H1 (cell line): ENCODE measurements at regions not wholly inside any gene's neighbourhood (a gene's known extent, or its start where the extent isn't known, plus 50 kb on each side); places are given as distances from the start of the nearest gene placed in this dataset.

Experiments used
- CTCF ChIA-PET: fragments of 300-600 bp; sonication (Branson Sonifier 250); formaldehyde crosslinking; loops from one replicate; lab custom pipeline; 2021; ENCODE audit not compliant: partially characterized antibody; lab: Charles Lee
- POLR2A ChIA-PET: fragments of 300-600 bp; sonication (Branson Sonifier 250); formaldehyde crosslinking; loops from one replicate; lab custom pipeline; 2021; ENCODE audit warnings: inconsistent platforms; ENCODE audit not compliant: partially characterized antibody; lab: Charles Lee
- DNase-seq, 2 experiments: peaks; one replicate each; pipeline versions ENCODE4 v3.0.0 to v3.0.0-alpha.2; 2010 to 2022; ENCODE audit warnings: low spot score in 2 of 2, low read depth in 1 of 2, mixed read lengths in 1 of 2
- FAIRE-seq: peaks from 2 replicates; lab custom pipeline; 2011; peaks lifted over from hg19 to GRCh38; lab: Jason Lieb, UNC
- H2AFZ ChIP-seq: 2 replicates; pipeline ENCODE4 v1.8.1; 2012; ENCODE audit warnings: low read length, inconsistent platforms
- H2AK5ac ChIP-seq: 2 replicates; pipeline ENCODE4 v1.6.1; 2013; ENCODE audit warnings: low read depth, low read length
- H2BK120ac ChIP-seq: replicated peaks from 2 replicates; pipeline ENCODE3; 2013; ENCODE audit warnings: low read depth, low read length, inconsistent platforms
- H2BK12ac ChIP-seq: 2 replicates; pipeline ENCODE4 v1.6.1; 2013; ENCODE audit warnings: low read depth, low read length
- H2BK15ac ChIP-seq: 2 replicates; pipeline ENCODE4 v1.6.1; 2013; ENCODE audit warnings: low read length
- H2BK20ac ChIP-seq: 2 replicates; pipeline ENCODE4 v1.6.1; 2013; ENCODE audit warnings: low read length
- H2BK5ac ChIP-seq: 2 replicates; pipeline ENCODE4 v1.6.1; 2013; ENCODE audit warnings: low read depth, low read length
- H3K14ac ChIP-seq: 2 replicates; pipeline ENCODE4 v1.6.1; 2013; ENCODE audit warnings: inconsistent platforms; ENCODE audit not compliant: insufficient read length
- H3K18ac ChIP-seq: 2 replicates; pipeline ENCODE4 v1.6.1; 2013; ENCODE audit warnings: low read length; ENCODE audit errors: extremely low read depth
- H3K23ac ChIP-seq: 2 replicates; pipeline ENCODE4 v1.6.1; 2013; ENCODE audit warnings: inconsistent platforms; ENCODE audit not compliant: insufficient read length
- H3K23me2 ChIP-seq: 2 replicates; pipeline ENCODE4 v1.6.1; 2013; ENCODE audit warnings: low read depth, low read length
- H3K27ac ChIP-seq: 2 replicates; pipeline ENCODE4 v1.6.1; 2011; ENCODE audit warnings: low read depth, low read length, inconsistent platforms
- H3K27me3 ChIP-seq, 4 experiments: replicated peaks in 1 of 4; 1 replicate in 1 of 4; 2 replicates in 3 of 4; pipeline versions ENCODE4 v1.6.1 to v1.8.1; 2011 to 2013; ENCODE audit warnings: low read length in 3 of 4, mild to moderate bottlenecking in 3 of 4, inconsistent platforms in 2 of 4, mixed read lengths in 2 of 4, moderate library complexity in 1 of 4; ENCODE audit not compliant: control insufficient read depth in 3 of 4, insufficient read depth in 3 of 4; ENCODE audit errors: extremely low read depth in 1 of 4
- H3K36me3 ChIP-seq, 4 experiments: 2 replicates each; pipeline versions ENCODE4 v1.6.1 to v1.8.1; 2011 to 2013; ENCODE audit warnings: mild to moderate bottlenecking in 4 of 4, low read length in 3 of 4, moderate library complexity in 2 of 4, control low read depth in 1 of 4, inconsistent platforms in 1 of 4; ENCODE audit not compliant: insufficient read depth in 4 of 4, control insufficient read depth in 2 of 4
- H3K4ac ChIP-seq: replicated peaks from 2 replicates; pipeline ENCODE3; 2013; ENCODE audit warnings: low read length, low read depth, mixed read lengths, inconsistent platforms; ENCODE audit not compliant: insufficient read length
- H3K4me1 ChIP-seq, 4 experiments: replicated peaks in 1 of 4; 1 replicate in 1 of 4; 2 replicates in 3 of 4; pipeline versions ENCODE4 v1.6.1 to v1.8.1; 2011 to 2013; ENCODE audit warnings: low read length in 3 of 4, inconsistent platforms in 2 of 4, mixed read lengths in 1 of 4; ENCODE audit not compliant: insufficient read depth in 4 of 4, control insufficient read depth in 3 of 4
- H3K4me2 ChIP-seq, 2 experiments: 2 replicates each; pipeline versions ENCODE4 v1.6.1 to v1.8.1; 2011 to 2013; ENCODE audit warnings: low read depth in 2 of 2, low read length in 2 of 2, control low read depth in 1 of 2, inconsistent platforms in 1 of 2, mild to moderate bottlenecking in 1 of 2; ENCODE audit not compliant: insufficient read depth in 1 of 2
- H3K4me3 ChIP-seq, 4 experiments: fragments of 200-600, 300-600 bp in 1 of 4; sonication (generic), shearing (Covaris generic), sonication (Bioruptor Twin) in 1 of 4; 2 replicates each; pipeline versions ENCODE4 v1.5.1 to v1.8.1; 2011 to 2016; ENCODE audit warnings: low read length in 4 of 4, low read depth in 3 of 4, control low read depth in 2 of 4, inconsistent platforms in 2 of 4, mild to moderate bottlenecking in 2 of 4, mixed read lengths in 1 of 4, moderate library complexity in 1 of 4; ENCODE audit not compliant: insufficient read depth in 2 of 4; ENCODE audit errors: extremely low read depth in 1 of 4
- H3K56ac ChIP-seq: replicated peaks from 2 replicates; pipeline ENCODE3; 2013; ENCODE audit warnings: low read depth, mild to moderate bottlenecking, mixed read lengths, low read length, inconsistent platforms; ENCODE audit not compliant: insufficient read length
- H3K79me1 ChIP-seq: 2 replicates; pipeline ENCODE4 v1.6.1; 2013; ENCODE audit warnings: low read depth, low read length, control low read depth
- H3K79me2 ChIP-seq, 2 experiments: 2 replicates each; pipeline versions ENCODE4 v1.6.1 to v1.8.1; 2012 to 2013; ENCODE audit warnings: low read length in 2 of 2, mild to moderate bottlenecking in 2 of 2, inconsistent platforms in 1 of 2; ENCODE audit not compliant: insufficient read depth in 2 of 2, control insufficient read depth in 1 of 2
- H3K9ac ChIP-seq, 4 experiments: replicated peaks in 1 of 4; 1 replicate in 1 of 4; 2 replicates in 3 of 4; pipeline versions ENCODE4 v1.6.1 to v1.8.1; 2011 to 2013; ENCODE audit warnings: low read depth in 3 of 4, low read length in 3 of 4, control low read depth in 2 of 4, mild to moderate bottlenecking in 2 of 4, moderate library complexity in 2 of 4, inconsistent platforms in 1 of 4; ENCODE audit errors: extremely low read depth in 1 of 4
- H3K9me3 ChIP-seq, 2 experiments: 2 replicates each; pipeline versions ENCODE4 v1.6.1 to v1.8.1; 2012 to 2013; ENCODE audit warnings: mild to moderate bottlenecking in 2 of 2, moderate library complexity in 2 of 2, control low read depth in 1 of 2, inconsistent platforms in 1 of 2, low read depth in 1 of 2, low read length in 1 of 2, mixed read lengths in 1 of 2; ENCODE audit not compliant: insufficient read depth in 2 of 2
- H4K20me1 ChIP-seq, 2 experiments: replicated peaks in 1 of 2; 2 replicates each; pipeline versions ENCODE3 to v1.8.1; 2011 to 2013; ENCODE audit warnings: inconsistent platforms in 2 of 2, low read length in 2 of 2, mild to moderate bottlenecking in 1 of 2; ENCODE audit not compliant: insufficient read depth in 2 of 2, control insufficient read depth in 1 of 2
- H4K5ac ChIP-seq: 2 replicates; pipeline ENCODE4 v1.6.1; 2013; ENCODE audit warnings: low read length, low read depth, mixed read lengths, inconsistent platforms; ENCODE audit not compliant: insufficient read length
- H4K8ac ChIP-seq: 2 replicates; pipeline ENCODE4 v1.8.0; 2013; ENCODE audit warnings: mild to moderate bottlenecking, moderate library complexity, low read length, inconsistent platforms; ENCODE audit not compliant: insufficient read depth; ENCODE audit errors: extremely low read depth
- H4K91ac ChIP-seq: replicated peaks from 2 replicates; pipeline ENCODE3; 2013; ENCODE audit warnings: low read length, mixed read lengths, inconsistent platforms; ENCODE audit not compliant: insufficient read length
- CBX5 ChIP-seq: fragments of 300-800, 300-1000 bp; sonication (generic); IDR thresholded peaks from 2 replicates; pipeline ENCODE4 v1.7.1; 2016; ENCODE audit warnings: antibody characterized with exemption, low read length, low read depth
- CTBP2 ChIP-seq: IDR thresholded peaks from 2 replicates; pipeline ENCODE4 v1.7.0; 2011; ENCODE audit warnings: borderline replicate concordance, mild to moderate bottlenecking, moderate library complexity, mixed read lengths, low read length; ENCODE audit not compliant: insufficient read depth, insufficient read length
- KDM5A ChIP-seq: fragments of 200-600 bp; IDR thresholded peaks from 2 replicates; pipeline ENCODE4 v1.7.1; 2012; ENCODE audit warnings: mild to moderate bottlenecking, low read length, inconsistent platforms, mixed read lengths
- WGBS, 2 experiments: shearing (Covaris generic) in 1 of 2; methylation state at CpG; one replicate each; pipeline versions ENCODE4 v1.1.6 to v1.1.7; 2013 to 2015; ENCODE audit warnings: low lambda C conversion rate in 2 of 2, mixed read lengths in 2 of 2, inconsistent platforms in 1 of 2, low coverage in 1 of 2, missing lambda C conversion rate in 1 of 2; ENCODE audit not compliant: insufficient replicate concordance in 2 of 2, insufficient coverage in 1 of 2, insufficient read length in 1 of 2; ENCODE audit errors: extremely low coverage in 1 of 2, missing lambda C conversion rate in 1 of 2; 5-methylcytosine and 5-hydroxymethylcytosine counted together

DNA sequence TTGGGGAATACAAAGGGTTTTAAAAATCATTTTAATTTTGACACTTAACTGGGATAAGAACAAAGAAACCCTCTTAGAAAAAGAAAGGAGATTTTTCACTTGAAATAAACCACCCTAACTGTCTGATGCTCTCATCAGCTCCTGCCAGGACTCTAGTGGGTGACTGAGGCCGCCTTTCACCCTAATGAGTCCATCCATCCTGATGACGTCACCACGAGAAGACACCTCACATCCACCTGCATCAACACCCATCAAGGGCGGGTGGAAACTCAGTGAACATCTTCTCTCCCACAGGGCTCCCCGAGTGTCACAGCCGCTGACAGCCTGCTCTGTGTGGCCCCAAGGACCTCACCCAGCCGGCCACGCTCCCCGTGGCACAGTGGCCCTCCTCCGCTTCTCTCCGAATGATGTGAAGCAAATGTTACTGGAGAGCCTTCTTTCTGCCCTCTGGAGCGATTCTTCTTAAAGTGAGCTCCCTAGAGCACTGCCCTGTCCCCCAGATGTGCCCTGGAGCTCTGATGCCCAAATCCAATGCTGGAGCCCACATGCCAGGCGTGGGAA is 584.3 kb upstream of the ADAMTS16 start:
- H2BK120ac ChIP-seq, result no peak overlapping the region
- H3K36me3 ChIP-seq, result no peaks in the 10 kb centered on the region
- no peak overlapping the region for H4K5ac ChIP-seq
- no peak overlapping the region for H3K4me3 ChIP-seq
- H3K23ac ChIP-seq, result no peak overlapping the region
- peaks cover 0 to 3% of the 10 kb centered on the region in 2 experiments; a peak in 2 of 4 replicates for H3K9me3 ChIP-seq
- no peak overlapping the region for H2BK20ac ChIP-seq
- H2BK12ac ChIP-seq, result no peak overlapping the region
- H2BK15ac ChIP-seq, result no peak overlapping the region
- no peaks in the 10 kb centered on the region for H3K79me1 ChIP-seq
- CTCF ChIA-PET, result no interaction called here
- peaks cover 0 to 6% (median 4%) of the 10 kb centered on the region in 4 experiments; a peak in 3 of 7 replicates for H3K4me1 ChIP-seq
- FAIRE-seq (no peak), DNase-seq (no peak)
- peaks cover 3% of the 10 kb centered on the region; the same call in 1 of the 2 replicates for H3K23me2 ChIP-seq
- no peak overlapping the region for H3K4me2 ChIP-seq
- no peak overlapping the region for H2BK5ac ChIP-seq
- TF ChIP-seq CBX5 (no peak), KDM5A (no peak), CTBP2 (no peak)
- no peaks in the 10 kb centered on the region for H3K27me3 ChIP-seq
- H4K20me1 ChIP-seq, result no peaks in the 10 kb centered on the region
- H3K18ac ChIP-seq, result no peak overlapping the region; the same call in 1 of the 2 replicates
- H3K4ac ChIP-seq, result no peak overlapping the region
- H3K27ac ChIP-seq, result no peak overlapping the region
- no peak overlapping the region for H2AK5ac ChIP-seq
- POLR2A ChIA-PET, result no interaction called here
- H3K14ac ChIP-seq, result no peak overlapping the region
- no peak overlapping the region for H3K56ac ChIP-seq
- no peak overlapping the region for H2AFZ ChIP-seq
- 0 out of 2 replicates have a peak overlapping the region, but pooled peaks have one; percentile 16 for H4K8ac ChIP-seq
- H3K9ac ChIP-seq, result no peak overlapping the region
- H3K79me2 ChIP-seq, result no peaks in the 10 kb centered on the region
- no peak overlapping the region for H4K91ac ChIP-seq
- 91% methylated on average over 13 of the region's 13 CpGs; no CpG with 5 or more reads in 1 of the 2 experiments for WGBS, 2 experiments
